ENCODE measurements at regions not wholly inside any gene's neighbourhood (a gene's known extent, or its start where the extent isn't known, plus 50 kb on each side); places are given as distances from the start of the nearest gene placed in this dataset.

DNA sequence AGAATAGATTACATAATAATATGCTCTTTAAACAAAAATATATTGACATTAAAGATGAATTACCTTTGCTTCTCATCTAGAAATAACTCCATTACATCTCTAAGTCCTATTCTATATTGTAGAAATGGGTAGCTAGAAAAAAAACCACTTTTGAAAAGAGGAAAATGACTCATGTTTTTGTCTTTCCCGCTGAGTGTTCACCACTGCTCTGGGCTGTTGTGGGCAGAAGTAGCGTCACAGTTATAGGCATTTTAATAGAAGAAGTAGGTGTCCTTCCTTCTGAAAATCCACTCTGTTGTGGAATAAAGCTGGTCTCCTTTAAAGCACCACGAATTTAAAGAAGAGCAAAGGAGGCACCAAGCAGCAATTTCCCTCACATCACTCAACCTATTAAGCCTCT is 117.6 kb upstream of the NFE2L3 start:
- Histone ChIP-seq H3K4me1 (ENCODE audit: control insufficient read depth in 2 of 2, insufficient read depth in 2 of 2, low read length in 1 of 2) (no peaks in the 10 kb centered on the region), H3K9me3 (ENCODE audit: control insufficient read depth in 2 of 2, insufficient read depth in 1 of 2, low read depth in 1 of 2, low read length in 1 of 2) (no peaks in the 10 kb centered on the region), H3K27me3 (ENCODE audit: control insufficient read depth in 1 of 2, insufficient read depth in 2 of 2, low read length in 2 of 2) (no peaks in the 10 kb centered on the region), H3K27ac (ENCODE audit: low read depth in 2 of 2, low read length in 1 of 2) (no peak overlapping the region), H3K4me3 (ENCODE audit: low read depth in 1 of 2, low read length in 2 of 2) (no peak overlapping the region), H3K36me3 (ENCODE audit: control insufficient read depth in 2 of 2, insufficient read depth in 2 of 2, low read length in 1 of 2) (no peaks in the 10 kb centered on the region)
- 68 to 70% methylated on average over 3 of the region's 3 CpGs for WGBS, 2 donors

DNA sequence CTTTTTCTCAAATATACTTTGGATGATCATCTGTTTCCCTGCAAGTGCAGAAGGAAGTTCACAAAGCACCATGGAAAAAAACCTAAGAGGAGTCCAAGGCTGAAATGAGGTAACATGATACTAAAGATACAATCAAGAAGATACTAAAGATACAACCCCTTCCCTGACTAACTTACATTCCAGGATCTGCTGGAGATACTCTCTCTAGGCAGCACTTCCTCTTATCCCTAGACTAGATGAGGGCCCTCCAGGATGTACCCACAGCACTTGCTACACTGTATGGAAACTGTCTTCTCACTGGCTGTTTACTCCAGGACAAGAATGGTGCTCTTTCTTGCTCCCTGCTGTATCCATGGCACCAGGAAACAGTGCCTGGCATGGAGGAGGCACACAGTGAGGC is 116.4 kb upstream of the NFE2L3 start:
- no peak overlapping the region for H3K4me3 ChIP-seq (ENCODE audit: low read depth in 1 of 2, low read length in 2 of 2)
- no peaks in the 10 kb centered on the region for H3K36me3 ChIP-seq (ENCODE audit: control insufficient read depth in 2 of 2, insufficient read depth in 2 of 2, low read length in 1 of 2)

GRCh38 chr7:26036092-26036491 is 115.9 kb upstream of the NFE2L3 start:
- Histone ChIP-seq H3K9me3 (ENCODE audit: control insufficient read depth in 2 of 2, insufficient read depth in 1 of 2, low read depth in 1 of 2, low read length in 1 of 2) (peaks cover 0 to 2% of the 10 kb centered on the region in 2 donors), H3K27ac (ENCODE audit: low read depth in 2 of 2, low read length in 1 of 2) (no peak overlapping the region), H3K4me3 (ENCODE audit: low read depth in 1 of 2, low read length in 2 of 2) (no peak overlapping the region), H3K4me1 (ENCODE audit: control insufficient read depth in 2 of 2, insufficient read depth in 2 of 2, low read length in 1 of 2) (no peaks in the 10 kb centered on the region), H3K36me3 (ENCODE audit: control insufficient read depth in 2 of 2, insufficient read depth in 2 of 2, low read length in 1 of 2) (no peaks in the 10 kb centered on the region), H3K27me3 (ENCODE audit: control insufficient read depth in 1 of 2, insufficient read depth in 2 of 2, low read length in 2 of 2) (no peaks in the 10 kb centered on the region)
- 88 to 94% methylated on average over 1 of the region's 1 CpG for WGBS, 2 donors

More for the DNA sequence above, 116.4 kb upstream of the NFE2L3 start:
- no peaks in the 10 kb centered on the region for H3K4me1 ChIP-seq (ENCODE audit: control insufficient read depth in 2 of 2, insufficient read depth in 2 of 2, low read length in 1 of 2)
- H3K9me3 ChIP-seq (ENCODE audit: control insufficient read depth in 2 of 2, insufficient read depth in 1 of 2, low read depth in 1 of 2, low read length in 1 of 2), result peaks cover 0 to 2% of the 10 kb centered on the region in 2 donors
- H3K27me3 ChIP-seq (ENCODE audit: control insufficient read depth in 1 of 2, insufficient read depth in 2 of 2, low read length in 2 of 2), result no peaks in the 10 kb centered on the region
- no peak overlapping the region for H3K27ac ChIP-seq (ENCODE audit: low read depth in 2 of 2, low read length in 1 of 2)

- H3K27ac ChIP-seq (ENCODE audit: low read depth in 2 of 2, low read length in 1 of 2), result no peak overlapping the region
- H3K4me3 ChIP-seq (ENCODE audit: low read depth in 1 of 2, low read length in 2 of 2), result no peak overlapping the region
- no peaks in the 10 kb centered on the region for H3K27me3 ChIP-seq (ENCODE audit: control insufficient read depth in 1 of 2, insufficient read depth in 2 of 2, low read length in 2 of 2)
- no peaks in the 10 kb centered on the region for H3K36me3 ChIP-seq (ENCODE audit: control insufficient read depth in 2 of 2, insufficient read depth in 2 of 2, low read length in 1 of 2)
- no peaks in the 10 kb centered on the region for H3K4me1 ChIP-seq (ENCODE audit: control insufficient read depth in 2 of 2, insufficient read depth in 2 of 2, low read length in 1 of 2)
- WGBS, 2 donors, result 31 to 41% methylated on average over 9 of the region's 9 CpGs
- peaks cover 0 to 2% of the 10 kb centered on the region in 2 donors for H3K9me3 ChIP-seq (ENCODE audit: control insufficient read depth in 2 of 2, insufficient read depth in 1 of 2, low read depth in 1 of 2, low read length in 1 of 2)
Measured at GRCh38 chr7:26038201-26038990, 113.6 kb upstream of the NFE2L3 start.

DNA sequence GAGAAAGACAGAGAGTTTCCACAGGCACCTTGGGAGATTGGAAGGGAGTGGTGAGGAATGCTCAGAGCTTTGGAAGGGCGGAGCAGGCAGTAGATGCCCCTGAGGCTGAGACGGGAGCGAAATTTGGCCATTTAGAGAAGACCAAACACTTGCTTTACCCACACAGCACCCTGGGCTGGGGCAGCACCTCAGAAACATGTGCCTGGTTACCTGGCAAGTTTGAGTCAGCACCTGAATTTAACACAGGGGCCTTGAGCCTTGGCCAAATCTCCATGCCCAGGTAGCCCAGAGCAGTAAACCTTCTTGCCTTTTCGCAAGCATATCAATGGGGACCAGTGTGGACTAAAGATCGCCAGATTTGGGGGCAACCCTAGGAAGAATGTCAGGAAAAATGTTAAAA is 111.9 kb upstream of the NFE2L3 start:
- no peak overlapping the region for H3K4me3 ChIP-seq (ENCODE audit: low read depth in 1 of 2, low read length in 2 of 2)
- H3K27ac ChIP-seq (ENCODE audit: low read depth in 2 of 2, low read length in 1 of 2), result no peak overlapping the region
- H3K9me3 ChIP-seq (ENCODE audit: control insufficient read depth in 2 of 2, insufficient read depth in 1 of 2, low read depth in 1 of 2, low read length in 1 of 2), result peaks cover 0 to 2% of the 10 kb centered on the region in 2 donors
- no peaks in the 10 kb centered on the region for H3K36me3 ChIP-seq (ENCODE audit: control insufficient read depth in 2 of 2, insufficient read depth in 2 of 2, low read length in 1 of 2)
- H3K27me3 ChIP-seq (ENCODE audit: control insufficient read depth in 1 of 2, insufficient read depth in 2 of 2, low read length in 2 of 2), result no peaks in the 10 kb centered on the region
- WGBS, 2 donors, result 85 to 97% methylated on average over 5 of the region's 5 CpGs
- H3K4me1 ChIP-seq (ENCODE audit: control insufficient read depth in 2 of 2, insufficient read depth in 2 of 2, low read length in 1 of 2), result no peaks in the 10 kb centered on the region

DNA sequence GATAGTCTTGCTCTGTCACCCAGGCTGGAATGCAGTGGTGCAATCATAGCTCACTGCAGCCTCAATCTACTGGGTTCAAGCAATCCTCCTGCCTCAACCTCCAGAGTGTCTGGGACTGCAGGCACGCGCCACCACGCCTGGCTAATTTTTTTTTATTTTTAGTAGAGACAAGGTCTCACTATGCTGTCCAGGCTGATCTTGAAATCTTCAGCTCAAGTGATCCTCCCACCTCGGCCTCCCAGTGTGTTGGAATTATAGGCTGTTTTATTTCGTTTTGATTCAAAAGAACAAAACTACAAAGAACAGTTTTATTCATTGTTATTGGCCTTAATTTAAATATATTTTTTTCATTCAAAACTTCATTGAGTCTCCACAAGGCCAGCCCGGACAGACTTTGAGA is 109.8 kb upstream of the NFE2L3 start:
- no peaks in the 10 kb centered on the region for H3K36me3 ChIP-seq (ENCODE audit: control insufficient read depth in 2 of 2, insufficient read depth in 2 of 2, low read length in 1 of 2)
- no peaks in the 10 kb centered on the region for H3K4me1 ChIP-seq (ENCODE audit: control insufficient read depth in 2 of 2, insufficient read depth in 2 of 2, low read length in 1 of 2)
- peaks cover 0 to 2% of the 10 kb centered on the region in 2 donors for H3K9me3 ChIP-seq (ENCODE audit: control insufficient read depth in 2 of 2, insufficient read depth in 1 of 2, low read depth in 1 of 2, low read length in 1 of 2)
- H3K4me3 ChIP-seq (ENCODE audit: low read depth in 1 of 2, low read length in 2 of 2), result no peak overlapping the region
- WGBS, 2 donors, result 84 to 88% methylated on average over 6 of the region's 6 CpGs
- no peak overlapping the region for H3K27ac ChIP-seq (ENCODE audit: low read depth in 2 of 2, low read length in 1 of 2)
- no peaks in the 10 kb centered on the region for H3K27me3 ChIP-seq (ENCODE audit: control insufficient read depth in 1 of 2, insufficient read depth in 2 of 2, low read length in 2 of 2)

DNA sequence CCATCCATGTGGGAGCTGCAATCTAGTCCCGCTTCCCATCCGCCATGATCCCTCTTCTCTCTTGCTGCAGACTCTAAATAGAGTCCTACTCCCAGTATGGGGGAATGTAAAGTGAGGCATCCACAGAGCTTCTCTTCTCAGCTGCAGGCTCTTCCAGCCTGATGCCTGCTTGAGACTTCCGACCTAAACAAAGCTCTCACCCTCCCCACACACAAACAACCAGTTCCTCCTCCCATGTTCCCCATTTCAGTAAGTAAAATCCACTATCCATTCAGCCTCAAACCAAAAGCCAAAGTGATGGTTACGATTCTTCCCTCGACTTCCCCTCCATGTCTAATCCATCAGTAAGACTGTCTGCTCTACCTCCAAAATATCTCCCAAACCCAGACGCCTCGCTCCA is 108.2 kb upstream of the NFE2L3 start:
- H3K4me3 ChIP-seq (ENCODE audit: low read depth in 1 of 2, low read length in 2 of 2), result no peak overlapping the region
- WGBS, 2 donors, result 90 to 96% methylated on average over 7 of the region's 7 CpGs
- H3K4me1 ChIP-seq (ENCODE audit: control insufficient read depth in 2 of 2, insufficient read depth in 2 of 2, low read length in 1 of 2), result no peaks in the 10 kb centered on the region
- H3K27ac ChIP-seq (ENCODE audit: low read depth in 2 of 2, low read length in 1 of 2), result no peak overlapping the region
- H3K36me3 ChIP-seq (ENCODE audit: control insufficient read depth in 2 of 2, insufficient read depth in 2 of 2, low read length in 1 of 2), result no peaks in the 10 kb centered on the region
- H3K27me3 ChIP-seq (ENCODE audit: control insufficient read depth in 1 of 2, insufficient read depth in 2 of 2, low read length in 2 of 2), result no peaks in the 10 kb centered on the region
- H3K9me3 ChIP-seq (ENCODE audit: control insufficient read depth in 2 of 2, insufficient read depth in 1 of 2, low read depth in 1 of 2, low read length in 1 of 2), result peaks cover 0 to 2% of the 10 kb centered on the region in 2 donors

DNA sequence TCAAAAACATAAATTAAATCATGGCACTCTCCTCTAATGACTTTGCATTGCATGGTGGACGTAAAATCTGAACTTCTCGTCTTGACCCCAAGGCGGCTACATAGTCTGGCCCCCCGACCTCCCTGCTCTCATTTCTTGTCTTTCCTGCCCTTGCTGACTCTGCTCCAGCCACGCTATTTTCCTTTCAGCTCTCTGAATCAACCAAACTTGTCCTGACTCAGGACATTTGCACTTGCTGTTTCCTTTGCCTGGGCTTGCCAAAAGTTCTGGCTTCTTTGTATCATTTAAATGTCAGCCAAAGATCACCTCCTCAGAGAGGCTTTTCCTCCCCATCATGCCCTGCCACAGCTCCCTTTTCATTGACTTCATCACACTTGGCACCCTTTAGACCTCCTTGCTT is 107.7 kb upstream of the NFE2L3 start:
- Histone ChIP-seq H3K4me3 (ENCODE audit: low read depth in 1 of 2, low read length in 2 of 2) (no peak overlapping the region), H3K36me3 (ENCODE audit: control insufficient read depth in 2 of 2, insufficient read depth in 2 of 2, low read length in 1 of 2) (no peaks in the 10 kb centered on the region), H3K9me3 (ENCODE audit: control insufficient read depth in 2 of 2, insufficient read depth in 1 of 2, low read depth in 1 of 2, low read length in 1 of 2) (peaks cover 0 to 2% of the 10 kb centered on the region in 2 donors), H3K27ac (ENCODE audit: low read depth in 2 of 2, low read length in 1 of 2) (no peak overlapping the region), H3K27me3 (ENCODE audit: control insufficient read depth in 1 of 2, insufficient read depth in 2 of 2, low read length in 2 of 2) (no peaks in the 10 kb centered on the region), H3K4me1 (ENCODE audit: control insufficient read depth in 2 of 2, insufficient read depth in 2 of 2, low read length in 1 of 2) (no peaks in the 10 kb centered on the region)
- 81 to 82% methylated on average over 5 of the region's 5 CpGs for WGBS, 2 donors

- 57 to 60% methylated on average over 3 of the region's 3 CpGs for WGBS, 2 donors
Measured at GRCh38 chr7:26046150-26046549, 105.8 kb upstream of the NFE2L3 start.

DNA sequence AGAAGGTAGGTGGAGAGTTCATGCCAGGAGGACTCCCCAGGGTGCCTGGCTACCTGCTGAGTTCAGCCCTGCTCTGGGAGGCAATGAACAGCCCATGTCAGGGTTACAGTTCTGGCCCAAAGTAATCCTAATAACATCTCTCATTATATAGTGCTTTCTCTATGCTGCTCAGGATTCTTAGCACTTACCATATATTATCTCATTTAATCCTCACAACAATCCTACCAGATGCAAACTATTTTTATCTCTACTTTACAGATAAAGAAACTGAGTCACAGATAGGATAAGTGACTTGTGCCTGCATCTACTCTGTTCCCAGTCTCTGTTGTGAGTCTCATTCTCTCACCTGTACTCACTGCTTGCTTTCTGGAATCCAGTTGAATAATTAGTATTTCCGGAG is 105.1 kb upstream of the NFE2L3 start:
- Histone ChIP-seq H3K4me3 (ENCODE audit: low read depth in 1 of 2, low read length in 2 of 2) (no peak overlapping the region), H3K9me3 (ENCODE audit: control insufficient read depth in 2 of 2, insufficient read depth in 1 of 2, low read depth in 1 of 2, low read length in 1 of 2) (no peaks in the 10 kb centered on the region), H3K36me3 (ENCODE audit: control insufficient read depth in 2 of 2, insufficient read depth in 2 of 2, low read length in 1 of 2) (no peaks in the 10 kb centered on the region), H3K27me3 (ENCODE audit: control insufficient read depth in 1 of 2, insufficient read depth in 2 of 2, low read length in 2 of 2) (no peaks in the 10 kb centered on the region), H3K4me1 (ENCODE audit: control insufficient read depth in 2 of 2, insufficient read depth in 2 of 2, low read length in 1 of 2) (no peaks in the 10 kb centered on the region), H3K27ac (ENCODE audit: low read depth in 2 of 2, low read length in 1 of 2) (no peak overlapping the region)
- WGBS, 2 donors, result 94 to 95% methylated on average over 1 of the region's 1 CpG

More at GRCh38 chr7:26046150-26046549, 105.8 kb upstream of the NFE2L3 start:
- H3K36me3 ChIP-seq (ENCODE audit: control insufficient read depth in 2 of 2, insufficient read depth in 2 of 2, low read length in 1 of 2), result no peaks in the 10 kb centered on the region
- no peaks in the 10 kb centered on the region for H3K27me3 ChIP-seq (ENCODE audit: control insufficient read depth in 1 of 2, insufficient read depth in 2 of 2, low read length in 2 of 2)
- no peaks in the 10 kb centered on the region for H3K9me3 ChIP-seq (ENCODE audit: control insufficient read depth in 2 of 2, insufficient read depth in 1 of 2, low read depth in 1 of 2, low read length in 1 of 2)
- H3K27ac ChIP-seq (ENCODE audit: low read depth in 2 of 2, low read length in 1 of 2), result no peak overlapping the region
- no peak overlapping the region for H3K4me3 ChIP-seq (ENCODE audit: low read depth in 1 of 2, low read length in 2 of 2)
- H3K4me1 ChIP-seq (ENCODE audit: control insufficient read depth in 2 of 2, insufficient read depth in 2 of 2, low read length in 1 of 2), result no peaks in the 10 kb centered on the region

All from esophagus (tissue), 2 donors.